ENCODE measurements at regions not wholly inside any gene's neighbourhood (a gene's known extent, or its start where the extent isn't known, plus 50 kb on each side); places are given as distances from the start of the nearest gene placed in this dataset.

DNA sequence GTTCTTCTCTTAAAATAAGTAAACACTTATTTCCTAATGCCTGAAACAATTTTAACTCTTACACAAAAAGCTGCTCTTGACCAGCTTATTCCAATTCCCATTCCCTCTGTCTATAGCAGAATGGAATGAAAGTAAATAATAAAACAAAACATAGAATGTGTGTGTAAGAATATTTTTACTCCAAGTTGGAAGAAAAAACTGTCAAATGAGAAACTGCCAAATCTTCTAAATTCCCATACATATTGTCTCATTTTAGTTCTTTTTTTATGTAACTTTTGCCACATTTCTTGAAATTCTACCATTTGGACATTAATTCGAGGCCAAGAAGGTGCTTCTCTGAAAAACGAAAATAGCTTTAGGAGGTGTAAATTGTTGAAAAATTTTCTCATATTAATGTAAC is 477.1 kb downstream of the FAT4 start:
- TF ChIP-seq, protein P1, sequence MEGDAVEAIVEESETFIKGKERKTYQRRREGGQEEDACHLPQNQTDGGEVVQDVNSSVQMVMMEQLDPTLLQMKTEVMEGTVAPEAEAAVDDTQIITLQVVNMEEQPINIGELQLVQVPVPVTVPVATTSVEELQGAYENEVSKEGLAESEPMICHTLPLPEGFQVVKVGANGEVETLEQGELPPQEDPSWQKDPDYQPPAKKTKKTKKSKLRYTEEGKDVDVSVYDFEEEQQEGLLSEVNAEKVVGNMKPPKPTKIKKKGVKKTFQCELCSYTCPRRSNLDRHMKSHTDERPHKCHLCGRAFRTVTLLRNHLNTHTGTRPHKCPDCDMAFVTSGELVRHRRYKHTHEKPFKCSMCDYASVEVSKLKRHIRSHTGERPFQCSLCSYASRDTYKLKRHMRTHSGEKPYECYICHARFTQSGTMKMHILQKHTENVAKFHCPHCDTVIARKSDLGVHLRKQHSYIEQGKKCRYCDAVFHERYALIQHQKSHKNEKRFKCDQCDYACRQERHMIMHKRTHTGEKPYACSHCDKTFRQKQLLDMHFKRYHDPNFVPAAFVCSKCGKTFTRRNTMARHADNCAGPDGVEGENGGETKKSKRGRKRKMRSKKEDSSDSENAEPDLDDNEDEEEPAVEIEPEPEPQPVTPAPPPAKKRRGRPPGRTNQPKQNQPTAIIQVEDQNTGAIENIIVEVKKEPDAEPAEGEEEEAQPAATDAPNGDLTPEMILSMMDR (IDR thresholded peaks at IDR 0.05 in 8 of 11, conservative IDR thresholded peaks at IDR 0.05 in 3 of 11): no peak
- TF ChIP-seq POLR2A (IDR thresholded peaks at IDR 0.05): no peak

Data from spleen (tissue), 7 donors.